Keratinocyte (primary cell): ENCODE measurements at regions not wholly inside any gene's neighbourhood (a gene's known extent, or its start where the extent isn't known, plus 50 kb on each side); places are given as distances from the start of the nearest gene placed in this dataset.

Experiments used
- DNase-seq: peaks from one replicate; pipeline ENCODE4 v3.0.0-alpha.2; 2011; ENCODE audit warnings: low read depth, missing footprints, low spot score
- FAIRE-seq: peaks from 2 replicates; lab custom pipeline; 2011; peaks lifted over from hg19 to GRCh38; lab: Jason Lieb, UNC
- H2AFZ ChIP-seq: 2 replicates; pipeline ENCODE4 v1.6.0; 2012; ENCODE audit warnings: low read length, control low read depth, inconsistent platforms; ENCODE audit not compliant: control insufficient read depth
- H3K27ac ChIP-seq: 2 replicates; pipeline ENCODE4 v1.5.1; 2011; ENCODE audit warnings: low read length; ENCODE audit not compliant: control insufficient read depth, insufficient read depth
- H3K27me3 ChIP-seq: 3 replicates; pipeline ENCODE4 v1.6.0; 2011; ENCODE audit warnings: low read length; ENCODE audit not compliant: control insufficient read depth, insufficient read depth; ENCODE audit errors: extremely low read depth
- H3K36me3 ChIP-seq, 2 experiments: 2 replicates in 1 of 2; 3 replicates in 1 of 2; pipeline ENCODE4 v1.5.1; 2011; ENCODE audit warnings: low read length in 2 of 2, mild to moderate bottlenecking in 1 of 2; ENCODE audit not compliant: control insufficient read depth in 2 of 2, insufficient read depth in 2 of 2; ENCODE audit errors: extremely low read depth in 1 of 2
- H3K4me1 ChIP-seq: 3 replicates; pipeline ENCODE4 v1.5.1; 2011; ENCODE audit warnings: low read length; ENCODE audit not compliant: control insufficient read depth, insufficient read depth; ENCODE audit errors: extremely low read depth
- H3K4me2 ChIP-seq: 3 replicates; pipeline ENCODE4 v1.6.0; 2011; ENCODE audit warnings: low read depth, low read length; ENCODE audit not compliant: control insufficient read depth, insufficient read depth; ENCODE audit errors: extremely low read depth
- H3K4me3 ChIP-seq, 3 experiments: fragments of 200-600 bp in 1 of 3; sonication (generic) in 1 of 3; 2 replicates in 2 of 3; 3 replicates in 1 of 3; pipeline ENCODE4 v1.5.1; 2011 to 2016; ENCODE audit warnings: low read length in 3 of 3, mild to moderate bottlenecking in 3 of 3, control low read depth in 2 of 3, inconsistent platforms in 1 of 3, low read depth in 1 of 3, mixed read lengths in 1 of 3, mixed run types in 1 of 3, moderate library complexity in 1 of 3; ENCODE audit not compliant: control insufficient read depth in 2 of 3, insufficient read depth in 2 of 3; ENCODE audit errors: extremely low read depth in 1 of 3
- H3K79me2 ChIP-seq: 2 replicates; pipeline ENCODE4 v1.6.0; 2012; ENCODE audit warnings: low read length; ENCODE audit not compliant: control insufficient read depth, insufficient read depth
- H3K9ac ChIP-seq: 3 replicates; pipeline ENCODE4 v1.6.0; 2011; ENCODE audit warnings: low read length; ENCODE audit not compliant: control insufficient read depth, insufficient read depth; ENCODE audit errors: extremely low read depth
- H3K9me1 ChIP-seq: 3 replicates; pipeline ENCODE4 v1.6.0; 2011; ENCODE audit warnings: low read length; ENCODE audit not compliant: control insufficient read depth, insufficient read depth; ENCODE audit errors: extremely low read depth
- H3K9me3 ChIP-seq: 2 replicates; pipeline ENCODE4 v1.5.1; 2012; ENCODE audit warnings: low read depth, low read length; ENCODE audit not compliant: control insufficient read depth
- H4K20me1 ChIP-seq: 3 replicates; pipeline ENCODE4 v1.6.0; 2011; ENCODE audit warnings: low read length; ENCODE audit not compliant: control insufficient read depth, insufficient read depth; ENCODE audit errors: extremely low read depth
- CTCF ChIP-seq, 3 experiments: IDR thresholded peaks in 1 of 3; conservative IDR thresholded peaks in 1 of 3; optimal IDR thresholded peaks in 1 of 3; 2 replicates in 2 of 3; 3 replicates in 1 of 3; pipeline versions ENCODE3 to v1.5.1; 2011; ENCODE audit warnings: low read length in 3 of 3, mild to moderate bottlenecking in 3 of 3, moderate library complexity in 2 of 3, control low read depth in 1 of 3, inconsistent platforms in 1 of 3; ENCODE audit not compliant: insufficient read depth in 2 of 3; ENCODE audit errors: extremely low read depth in 1 of 3
- EZH2 ChIP-seq: IDR thresholded peaks from one replicate; pipeline ENCODE4 v1.6.1; 2012; ENCODE audit warnings: inconsistent platforms, mild to moderate bottlenecking, low read length, moderate library complexity
- dilution Hi-C: fragments of 300-500 bp; cut with MboI; formaldehyde crosslinking; loops from one replicate; pipeline ENCODE4 v1.7.0; 2020; ENCODE audit warnings: low sequenced_read_pairs; ENCODE audit not compliant: extremely low pct_ligation_motif_present

DNA sequence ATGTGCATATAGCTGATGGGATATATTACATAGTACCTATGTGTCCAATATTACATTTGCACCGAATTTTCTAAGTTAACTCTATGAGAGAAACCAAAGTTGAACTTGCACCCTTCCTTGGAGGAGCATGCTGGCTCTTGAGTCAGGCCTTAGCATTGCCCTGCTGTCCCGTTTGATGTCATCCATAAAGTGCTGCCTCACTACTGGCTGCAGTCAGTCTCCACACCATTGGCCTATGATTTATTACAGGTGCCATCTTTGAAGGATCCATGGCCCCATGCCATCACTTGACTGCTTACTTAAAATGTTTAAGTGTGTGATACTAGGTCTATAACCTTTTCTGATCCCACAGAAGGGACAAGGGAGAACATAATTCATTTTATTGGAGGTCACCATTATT lies 249.3 kb upstream of the RBBP8 start:
- dilution Hi-C loops = no loop called here
- Histone ChIP-seq H3K79me2 (no peaks in the 10 kb centered on the region), H3K27ac (no peak overlapping the region), H3K9me1 (no peaks in the 10 kb centered on the region), H4K20me1 (no peaks in the 10 kb centered on the region), H3K4me3 (no peak overlapping the region), H3K4me1 (no peaks in the 10 kb centered on the region), H3K4me2 (no peak overlapping the region), H3K36me3 (no peaks in the 10 kb centered on the region), H3K27me3 (peaks cover 18% of the 10 kb centered on the region), H2AFZ (no peak overlapping the region), H3K9me3 (no peaks in the 10 kb centered on the region), H3K9ac (no peak overlapping the region)
- no peak for DNase-seq
- TF ChIP-seq EZH2 (no peak), CTCF (optimal IDR thresholded peaks at IDR 0.05 in 1 of 3, IDR thresholded peaks at IDR 0.05 in 1 of 3, conservative IDR thresholded peaks at IDR 0.05 in 1 of 3; ENCODE audit: extremely low read depth in 1 of 3, insufficient read depth in 2 of 3, low read length in 3 of 3) (no peak)
- no peak for FAIRE-seq

GRCh38 chr18:22684268-22684667 lies 248.9 kb upstream of the RBBP8 start:
- dilution Hi-C loops = no loop called here
- TF ChIP-seq CTCF (optimal IDR thresholded peaks at IDR 0.05 in 1 of 3, IDR thresholded peaks at IDR 0.05 in 1 of 3, conservative IDR thresholded peaks at IDR 0.05 in 1 of 3; ENCODE audit: extremely low read depth in 1 of 3, insufficient read depth in 2 of 3, low read length in 3 of 3) (no peak), EZH2 (no peak)
- no peaks in the 10 kb centered on the region for H3K9me1 ChIP-seq
- DNase-seq = no peak
- H3K27me3 ChIP-seq = peaks cover 17% of the 10 kb centered on the region
- no peak overlapping the region for H3K4me2 ChIP-seq
- H2AFZ ChIP-seq = no peak overlapping the region
- H4K20me1 ChIP-seq = no peaks in the 10 kb centered on the region
- no peak overlapping the region for H3K4me3 ChIP-seq
- no peaks in the 10 kb centered on the region for H3K9me3 ChIP-seq
- H3K4me1 ChIP-seq = no peaks in the 10 kb centered on the region
- H3K79me2 ChIP-seq = no peaks in the 10 kb centered on the region
- FAIRE-seq = no peak
- H3K36me3 ChIP-seq = no peaks in the 10 kb centered on the region
- no peak overlapping the region for H3K27ac ChIP-seq
- H3K9ac ChIP-seq = no peak overlapping the region
